ENCODE measurements at regions not wholly inside any gene's neighbourhood (a gene's known extent, or its start where the extent isn't known, plus 50 kb on each side); places are given as distances from the start of the nearest gene placed in this dataset.

- no peaks in the 10 kb centered on the region for H3K9me3 ChIP-seq (replicated peaks; ENCODE audit: control insufficient read depth, insufficient read depth, low read length)
- no peak overlapping the region for H3K4me2 ChIP-seq (ENCODE audit: control insufficient read depth, insufficient read depth)
- H3K79me2 ChIP-seq (ENCODE audit: control insufficient read depth, insufficient read depth, low read length): no peaks in the 10 kb centered on the region
- FAIRE-seq (no peak), ATAC-seq (no peak), DNase-seq (ENCODE audit: low read depth, low spot score) (no peak)
- 30% methylated on average over 13 of the region's 13 CpGs for WGBS (ENCODE audit: insufficient coverage, insufficient replicate concordance, low lambda C conversion rate, missing lambda C conversion rate)
- H2AFZ ChIP-seq (ENCODE audit: control insufficient read depth, low read depth, low read length): no peak overlapping the region
- no peaks in the 10 kb centered on the region for H4K20me1 ChIP-seq (ENCODE audit: control insufficient read depth, insufficient read depth)
- H3K4me3 ChIP-seq: no peak overlapping the region
- no TSS peak for BruUV-seq (replicated peaks)
- in situ Hi-C loops (cut with MboI) (no loop called here), intact Hi-C loops (cut with micrococcal nuclease; ENCODE audit: unreplicated experiment) (no loop called here)
- POLR2A ChIA-PET: no interaction called here
- no peak overlapping the region for H3K9ac ChIP-seq (ENCODE audit: control insufficient read depth, insufficient read depth, low read length)
- RAD21 ChIA-PET (ENCODE audit: unreplicated experiment): no interaction called here
- SMC1A ChIA-PET (ENCODE audit: uncharacterized antibody, unreplicated experiment): no interaction called here
- H3K36me3 ChIP-seq (ENCODE audit: control insufficient read depth in 2 of 2, insufficient read depth in 2 of 2, low read length in 1 of 2): no peaks in the 10 kb centered on the region
- no peaks in the 10 kb centered on the region; a peak in 1 of 4 replicates for H3K27me3 ChIP-seq (replicated peaks in 1 of 2; ENCODE audit: control insufficient read depth in 2 of 2, insufficient read depth in 2 of 2, low read length in 1 of 2)
- H3K4me1 ChIP-seq (ENCODE audit: control insufficient read depth, insufficient read depth, low read length): no peaks in the 10 kb centered on the region
- TF ChIP-seq, protein P1, sequence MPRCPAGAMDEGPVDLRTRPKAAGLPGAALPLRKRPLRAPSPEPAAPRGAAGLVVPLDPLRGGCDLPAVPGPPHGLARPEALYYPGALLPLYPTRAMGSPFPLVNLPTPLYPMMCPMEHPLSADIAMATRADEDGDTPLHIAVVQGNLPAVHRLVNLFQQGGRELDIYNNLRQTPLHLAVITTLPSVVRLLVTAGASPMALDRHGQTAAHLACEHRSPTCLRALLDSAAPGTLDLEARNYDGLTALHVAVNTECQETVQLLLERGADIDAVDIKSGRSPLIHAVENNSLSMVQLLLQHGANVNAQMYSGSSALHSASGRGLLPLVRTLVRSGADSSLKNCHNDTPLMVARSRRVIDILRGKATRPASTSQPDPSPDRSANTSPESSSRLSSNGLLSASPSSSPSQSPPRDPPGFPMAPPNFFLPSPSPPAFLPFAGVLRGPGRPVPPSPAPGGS (IDR thresholded peaks at IDR 0.05; ENCODE audit: borderline replicate concordance, insufficient read depth, low read depth, low read length, poor library complexity, severe bottlenecking): peak; percentile 79
- no peak for TF ChIP-seq PAX5 (IDR thresholded peaks at IDR 0.05; ENCODE audit: borderline replicate concordance, low read depth, low read length)
- CTCF ChIA-PET: no interaction called here
- no peak overlapping the region for H3K27ac ChIP-seq (ENCODE audit: control insufficient read depth, insufficient read depth)
Measured at GRCh38 chr3:134085034-134085775, 55.5 kb upstream of the SLCO2A1 start.

DNA sequence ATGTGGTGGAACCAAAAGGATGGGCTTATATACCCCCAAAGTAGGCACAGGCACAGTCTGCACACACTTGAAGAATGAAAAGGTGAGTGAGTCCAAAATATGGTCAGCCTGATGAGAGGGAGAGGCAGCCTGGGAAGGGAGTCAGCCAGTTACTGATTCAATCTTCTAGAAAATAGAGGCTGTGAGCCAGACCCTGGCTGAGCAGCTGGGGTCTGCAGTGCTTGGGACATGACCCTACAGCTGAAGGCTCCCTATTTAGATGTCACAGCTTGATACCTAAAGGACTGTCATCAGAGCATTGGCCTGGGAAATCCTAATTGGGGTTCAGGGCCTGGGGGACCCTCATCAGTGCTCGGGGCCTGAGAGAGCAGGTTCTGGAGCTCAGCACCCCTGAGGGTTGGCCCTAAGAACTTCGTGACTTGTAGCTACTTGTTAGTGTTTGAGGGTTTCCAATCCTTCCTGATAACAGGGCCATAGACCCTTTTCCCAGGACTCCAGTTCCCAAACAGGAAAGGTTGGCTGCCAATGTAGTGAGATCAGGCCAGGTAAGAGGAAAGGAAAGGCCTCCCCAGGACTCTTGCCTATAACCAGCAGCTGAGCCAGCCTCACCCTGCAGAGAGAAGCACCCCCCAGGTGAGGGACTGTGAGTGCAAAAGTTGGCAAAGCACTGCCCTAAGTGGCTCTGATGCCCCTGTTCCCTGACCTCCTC lies 54.7 kb upstream of the SLCO2A1 start:
- no peak overlapping the region for H3K4me2 ChIP-seq (ENCODE audit: control insufficient read depth, insufficient read depth)
- H3K4me3 ChIP-seq: no peak overlapping the region
- no peak overlapping the region for H2AFZ ChIP-seq (ENCODE audit: control insufficient read depth, low read depth, low read length)
- in situ Hi-C loops (cut with MboI) (no loop called here), intact Hi-C loops (cut with micrococcal nuclease; ENCODE audit: unreplicated experiment) (no loop called here)
- no peaks in the 10 kb centered on the region for H3K79me2 ChIP-seq (ENCODE audit: control insufficient read depth, insufficient read depth, low read length)
- no peaks in the 10 kb centered on the region for H3K9me3 ChIP-seq (replicated peaks; ENCODE audit: control insufficient read depth, insufficient read depth, low read length)
- H3K4me1 ChIP-seq (ENCODE audit: control insufficient read depth, insufficient read depth, low read length): no peaks in the 10 kb centered on the region
- FAIRE-seq (no peak), ATAC-seq (no peak), DNase-seq (ENCODE audit: low read depth, low spot score) (no peak)
- POLR2A ChIA-PET: no interaction called here
- BruUV-seq (replicated peaks): no TSS peak
- H3K27ac ChIP-seq (ENCODE audit: control insufficient read depth, insufficient read depth): no peak overlapping the region
- no peaks in the 10 kb centered on the region for H3K36me3 ChIP-seq (ENCODE audit: control insufficient read depth in 2 of 2, insufficient read depth in 2 of 2, low read length in 1 of 2)
- CTCF ChIA-PET: interaction anchor here (1.1 kb wide), 1 partner anchor 20 kb away, joined by 3 read pairs; no protein-coding TSS in a partner anchor
- no peak overlapping the region for H3K9ac ChIP-seq (ENCODE audit: control insufficient read depth, insufficient read depth, low read length)
- H3K27me3 ChIP-seq (replicated peaks in 1 of 2; ENCODE audit: control insufficient read depth in 2 of 2, insufficient read depth in 2 of 2, low read length in 1 of 2): no peaks in the 10 kb centered on the region; a peak in 1 of 4 replicates
- RAD21 ChIA-PET (ENCODE audit: unreplicated experiment): no interaction called here
- no peaks in the 10 kb centered on the region for H4K20me1 ChIP-seq (ENCODE audit: control insufficient read depth, insufficient read depth)
- SMC1A ChIA-PET (ENCODE audit: uncharacterized antibody, unreplicated experiment): no interaction called here
- WGBS (ENCODE audit: insufficient coverage, insufficient replicate concordance, low lambda C conversion rate, missing lambda C conversion rate): 0% methylated on average over 2 of the region's 2 CpGs
- TF ChIP-seq KDM1A (IDR thresholded peaks at IDR 0.05; ENCODE audit: borderline replicate concordance) (no peak), E2F8 (IDR thresholded peaks at IDR 0.05; ENCODE audit: low read depth, partially characterized antibody) (no peak), SREBF2 (IDR thresholded peaks at IDR 0.05; ENCODE audit: low read length) (no peak), ZZZ3 (IDR thresholded peaks at IDR 0.05; ENCODE audit: control insufficient read depth, insufficient read length, low read depth) (no peak), CREM (IDR thresholded peaks at IDR 0.05; ENCODE audit: low read depth) (no peak), IKZF1 (conservative IDR thresholded peaks at IDR 0.05) (no peak), SMAD5 (IDR thresholded peaks at IDR 0.05; ENCODE audit: low read depth) (no peak)
